Sigmoid colon (tissue), 4 donors: ENCODE measurements at regions not wholly inside any gene's neighbourhood (a gene's known extent, or its start where the extent isn't known, plus 50 kb on each side); places are given as distances from the start of the nearest gene placed in this dataset.

Experiments used
- EP300 ChIP-seq, 4 donors: sonication (generic); formaldehyde crosslinking; IDR thresholded peaks; one replicate each; pipeline ENCODE4 v1.6.1; 2017; ENCODE audit warnings: antibody characterized with exemption in 4 of 4
- POLR2A ChIP-seq, 2 donors: fragments of 450-650 bp; IDR thresholded peaks; one replicate each; pipeline ENCODE4 v1.6.1; 2016; ENCODE audit warnings: antibody characterized with exemption in 2 of 2, mild to moderate bottlenecking in 2 of 2, moderate library complexity in 2 of 2
- POLR2AphosphoS5 ChIP-seq, 4 donors: sonication (generic); formaldehyde crosslinking; IDR thresholded peaks; one replicate each; pipeline ENCODE4 v1.6.1; 2017; ENCODE audit warnings: antibody characterized with exemption in 4 of 4
- TF ChIP-seq, protein P1 (sequence below), 4 experiments: fragments of 450-650 bp in 3 of 4; fragments of 200-600 bp in 1 of 4; IDR thresholded peaks; one replicate each; pipeline ENCODE4 v1.5.1; 2016 to 2019; ENCODE audit warnings: antibody characterized with exemption in 4 of 4, mild to moderate bottlenecking in 3 of 4, moderate library complexity in 2 of 4

DNA sequence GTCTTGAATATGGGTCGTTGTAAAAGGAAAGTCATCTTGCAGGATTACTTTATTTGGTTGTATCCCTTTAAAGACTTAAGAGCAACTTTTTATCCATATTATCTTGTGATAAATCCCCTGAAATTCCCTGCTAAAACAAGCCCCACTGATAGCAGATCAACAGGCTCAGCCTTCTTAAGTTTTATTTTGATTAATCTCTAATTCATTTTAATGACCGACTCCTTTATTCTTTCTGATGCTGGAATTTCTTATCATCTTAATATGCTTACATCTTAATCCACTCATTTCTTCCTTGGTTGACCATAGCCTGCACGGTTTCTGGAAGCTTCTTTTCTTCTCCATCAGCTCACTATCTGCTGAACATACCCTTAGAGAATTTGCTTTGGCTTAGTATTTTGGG, 188.5 kb upstream of the CCDC68 start:
- TF ChIP-seq POLR2A (IDR thresholded peaks at IDR 0.05) (no peak), EP300 (IDR thresholded peaks at IDR 0.05) (no peak), POLR2AphosphoS5 (IDR thresholded peaks at IDR 0.05) (no peak)
- TF ChIP-seq, protein P1, sequence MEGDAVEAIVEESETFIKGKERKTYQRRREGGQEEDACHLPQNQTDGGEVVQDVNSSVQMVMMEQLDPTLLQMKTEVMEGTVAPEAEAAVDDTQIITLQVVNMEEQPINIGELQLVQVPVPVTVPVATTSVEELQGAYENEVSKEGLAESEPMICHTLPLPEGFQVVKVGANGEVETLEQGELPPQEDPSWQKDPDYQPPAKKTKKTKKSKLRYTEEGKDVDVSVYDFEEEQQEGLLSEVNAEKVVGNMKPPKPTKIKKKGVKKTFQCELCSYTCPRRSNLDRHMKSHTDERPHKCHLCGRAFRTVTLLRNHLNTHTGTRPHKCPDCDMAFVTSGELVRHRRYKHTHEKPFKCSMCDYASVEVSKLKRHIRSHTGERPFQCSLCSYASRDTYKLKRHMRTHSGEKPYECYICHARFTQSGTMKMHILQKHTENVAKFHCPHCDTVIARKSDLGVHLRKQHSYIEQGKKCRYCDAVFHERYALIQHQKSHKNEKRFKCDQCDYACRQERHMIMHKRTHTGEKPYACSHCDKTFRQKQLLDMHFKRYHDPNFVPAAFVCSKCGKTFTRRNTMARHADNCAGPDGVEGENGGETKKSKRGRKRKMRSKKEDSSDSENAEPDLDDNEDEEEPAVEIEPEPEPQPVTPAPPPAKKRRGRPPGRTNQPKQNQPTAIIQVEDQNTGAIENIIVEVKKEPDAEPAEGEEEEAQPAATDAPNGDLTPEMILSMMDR (IDR thresholded peaks at IDR 0.05): no peak
